ENCODE measurements at regions not wholly inside any gene's neighbourhood (a gene's known extent, or its start where the extent isn't known, plus 50 kb on each side); places are given as distances from the start of the nearest gene placed in this dataset.

DNA sequence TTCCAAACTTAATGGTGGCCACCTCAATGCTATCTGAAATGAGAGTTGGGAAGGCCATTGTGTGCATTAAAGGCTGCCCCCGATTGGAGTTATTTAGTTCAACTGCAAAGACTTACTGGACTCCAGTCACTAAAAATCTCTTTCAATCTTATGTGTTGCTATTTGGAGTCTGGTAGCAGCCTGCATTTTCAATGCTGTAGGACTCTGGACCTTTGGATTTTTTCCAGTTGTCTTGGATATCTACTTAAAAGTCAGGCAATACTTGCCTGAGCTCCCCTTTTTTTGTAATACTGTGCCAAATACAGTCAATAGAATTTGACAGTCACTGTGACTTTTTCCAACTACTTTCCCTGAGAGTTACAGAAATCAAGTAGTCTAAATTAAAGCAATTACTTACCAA lies 281.9 kb downstream of the TRIB2 start:
- H4K20me1 ChIP-seq (ENCODE audit: insufficient read depth, low read length) = no peaks in the 10 kb centered on the region
- no peak overlapping the region for H3K9ac ChIP-seq (ENCODE audit: insufficient read depth, low read depth, low read length)
- CTCF ChIA-PET (ENCODE audit: low intra/inter-chr PET ratio, low total read pairs) = no interaction called here
- H3K79me2 ChIP-seq (ENCODE audit: insufficient read depth, low read length) = no peaks in the 10 kb centered on the region
- POLR2A ChIA-PET = no interaction called here
- no peak overlapping the region for H3K27ac ChIP-seq (ENCODE audit: extremely low read length, insufficient read depth, low read length)
- no peak for TF ChIP-seq SP5 (CRISPR knock-in tag; IDR thresholded peaks at IDR 0.05; ENCODE audit: borderline replicate concordance, low read depth)
- TF ChIP-seq LCORL (IDR thresholded peaks at IDR 0.05) = no peak
- no peak for TF ChIP-seq LCORL (CRISPR knock-in tag; IDR thresholded peaks at IDR 0.05)
- no peak for TF ChIP-seq ZNF746 (CRISPR knock-in tag; IDR thresholded peaks at IDR 0.05)
- TF ChIP-seq GATAD2A (CRISPR knock-in tag; IDR thresholded peaks at IDR 0.05) = no peak
- no peak for TF ChIP-seq ZBTB7A (CRISPR knock-in tag; IDR thresholded peaks at IDR 0.05)
- TF ChIP-seq, protein P1, sequence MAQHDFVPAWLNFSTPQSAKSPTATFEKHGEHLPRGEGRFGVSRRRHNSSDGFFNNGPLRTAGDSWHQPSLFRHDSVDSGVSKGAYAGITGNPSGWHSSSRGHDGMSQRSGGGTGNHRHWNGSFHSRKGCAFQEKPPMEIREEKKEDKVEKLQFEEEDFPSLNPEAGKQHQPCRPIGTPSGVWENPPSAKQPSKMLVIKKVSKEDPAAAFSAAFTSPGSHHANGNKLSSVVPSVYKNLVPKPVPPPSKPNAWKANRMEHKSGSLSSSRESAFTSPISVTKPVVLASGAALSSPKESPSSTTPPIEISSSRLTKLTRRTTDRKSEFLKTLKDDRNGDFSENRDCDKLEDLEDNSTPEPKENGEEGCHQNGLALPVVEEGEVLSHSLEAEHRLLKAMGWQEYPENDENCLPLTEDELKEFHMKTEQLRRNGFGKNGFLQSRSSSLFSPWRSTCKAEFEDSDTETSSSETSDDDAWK (CRISPR knock-in tag; IDR thresholded peaks at IDR 0.05) = no peak
- TF ChIP-seq MED8 (CRISPR knock-in tag; IDR thresholded peaks at IDR 0.05; ENCODE audit: insufficient replicate concordance) = no peak
- TF ChIP-seq RFXAP (CRISPR knock-in tag; IDR thresholded peaks at IDR 0.05; ENCODE audit: borderline replicate concordance) = no peak
- TF ChIP-seq NFYB (CRISPR knock-in tag; IDR thresholded peaks at IDR 0.05) = no peak
- TF ChIP-seq DMAP1 (CRISPR knock-in tag; IDR thresholded peaks at IDR 0.05) = no peak
- TF ChIP-seq, protein P2, sequence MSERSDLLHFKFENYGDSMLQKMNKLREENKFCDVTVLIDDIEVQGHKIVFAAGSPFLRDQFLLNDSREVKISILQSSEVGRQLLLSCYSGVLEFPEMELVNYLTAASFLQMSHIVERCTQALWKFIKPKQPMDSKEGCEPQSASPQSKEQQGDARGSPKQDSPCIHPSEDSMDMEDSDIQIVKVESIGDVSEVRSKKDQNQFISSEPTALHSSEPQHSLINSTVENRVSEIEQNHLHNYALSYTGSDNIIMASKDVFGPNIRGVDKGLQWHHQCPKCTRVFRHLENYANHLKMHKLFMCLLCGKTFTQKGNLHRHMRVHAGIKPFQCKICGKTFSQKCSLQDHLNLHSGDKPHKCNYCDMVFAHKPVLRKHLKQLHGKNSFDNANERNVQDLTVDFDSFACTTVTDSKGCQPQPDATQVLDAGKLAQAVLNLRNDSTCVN (CRISPR knock-in tag; IDR thresholded peaks at IDR 0.05; ENCODE audit: borderline replicate concordance) = no peak
- TF ChIP-seq ZFP36L2 (CRISPR knock-in tag; IDR thresholded peaks at IDR 0.05) = no peak
- TF ChIP-seq ZNF7 (CRISPR knock-in tag; IDR thresholded peaks at IDR 0.05) = no peak
- ATAC-seq (no peak), FAIRE-seq (no peak), DNase-seq (ENCODE audit: low spot score) (no peak)
- no peaks in the 10 kb centered on the region for H3K36me3 ChIP-seq (replicated peaks in 1 of 2; ENCODE audit: control insufficient read depth in 1 of 2, insufficient read depth in 2 of 2, low read length in 2 of 2)
- in situ Hi-C loops (cut with HindIII; ENCODE audit: extremely low pct_ligation_motif_present, low pct_unique_long_range_greater_than_20kb) (no loop called here), intact Hi-C loops (cut with micrococcal nuclease; ENCODE audit: unreplicated experiment) (no loop called here)
- no peak overlapping the region for H2AFZ ChIP-seq (ENCODE audit: low read length)
- WGBS (ENCODE audit: low lambda C conversion rate) = 9% methylated on average over 1 of the region's 1 CpG
- H3K4me1 ChIP-seq (ENCODE audit: insufficient read depth, low read length) = no peaks in the 10 kb centered on the region
- H3K9me3 ChIP-seq (ENCODE audit: low read length) = no peaks in the 10 kb centered on the region
- no TSS peak for BruUV-seq (replicated peaks)
- no peaks in the 10 kb centered on the region for H3K27me3 ChIP-seq (ENCODE audit: control insufficient read depth in 1 of 2, insufficient read depth in 2 of 2, low read length in 2 of 2)
- no peak overlapping the region for H3K4me3 ChIP-seq (replicated peaks in 1 of 3; ENCODE audit: insufficient read depth in 1 of 3, low read depth in 2 of 3, low read length in 3 of 3)
- H3K4me2 ChIP-seq (ENCODE audit: low read depth, low read length) = no peak overlapping the region

Data from HepG2 (cell line).